AG10803 (cell line): ENCODE measurements at regions not wholly inside any gene's neighbourhood (a gene's known extent, or its start where the extent isn't known, plus 50 kb on each side); places are given as distances from the start of the nearest gene placed in this dataset.
"Not testable (repeated sequence)": the region's sequence is repeated elsewhere in the genome, so short reads cannot be mapped to it uniquely, and the experiment has no call there.

Source experiments
- DNase-seq: peaks from one replicate; pipeline ENCODE4 v3.0.0; 2010; ENCODE audit warnings: low read depth
- H3K4me3 ChIP-seq: 2 replicates; pipeline ENCODE4 v1.5.1; 2011; ENCODE audit warnings: mild to moderate bottlenecking, low read length, control low read depth
- CTCF ChIP-seq: conservative IDR thresholded peaks from 2 replicates; pipeline ENCODE4 v1.5.1; 2011; ENCODE audit warnings: mild to moderate bottlenecking, low read length, control low read depth, inconsistent platforms

- no peak for DNase-seq
- H3K4me3 ChIP-seq, result no peak overlapping the region
- no peak for TF ChIP-seq CTCF
Measured at GRCh38 chr10:3660753-3661152, 124.3 kb downstream of the KLF6 start.

- no peak overlapping the region for H3K4me3 ChIP-seq
- TF ChIP-seq CTCF, result no peak
Measured at GRCh38 chr10:3659203-3659917, 125.6 kb downstream of the KLF6 start.

GRCh38 chr10:3658766-3659165, 126.2 kb downstream of the KLF6 start:
- no peak for DNase-seq
- TF ChIP-seq CTCF, result no peak
- H3K4me3 ChIP-seq, result no peak overlapping the region

More at GRCh38 chr10:3659203-3659917, 125.6 kb downstream of the KLF6 start:
- DNase-seq, result no peak

- TF ChIP-seq CTCF, result no peak
- DNase-seq, result no peak
- H3K4me3 ChIP-seq, result no peak overlapping the region
Measured at GRCh38 chr10:3656214-3656613, 128.8 kb downstream of the KLF6 start.

GRCh38 chr10:3655528-3655927, 129.5 kb downstream of the KLF6 start:
- no peak for DNase-seq
- no peak for TF ChIP-seq CTCF
- no peak overlapping the region for H3K4me3 ChIP-seq

GRCh38 chr10:3654980-3655379, 130.0 kb downstream of the KLF6 start:
- no peak for DNase-seq
- no peak for TF ChIP-seq CTCF
- no peak overlapping the region for H3K4me3 ChIP-seq

GRCh38 chr10:3654496-3654895, 130.5 kb downstream of the KLF6 start:
- no peak for TF ChIP-seq CTCF
- DNase-seq, result peak; percentile 27
- H3K4me3 ChIP-seq, result no peak overlapping the region

GRCh38 chr10:3653303-3653702, 131.7 kb downstream of the KLF6 start:
- DNase-seq, result not testable (repeated sequence)
- peak overlapping the region; percentile 39 for H3K4me3 ChIP-seq
